Transverse colon (tissue), 3 donors: ENCODE measurements at regions not wholly inside any gene's neighbourhood (a gene's known extent, or its start where the extent isn't known, plus 50 kb on each side); places are given as distances from the start of the nearest gene placed in this dataset.

Experiments
- CTCF ChIP-seq, 5 experiments: fragments of 200-600 bp in 3 of 5; fragments of 450-650 bp in 2 of 5; sonication (generic) in 3 of 5; IDR thresholded peaks; 1 replicate in 2 of 5; 2 replicates in 3 of 5; pipeline ENCODE4 v1.5.1; 2016 to 2017; ENCODE audit warnings: antibody characterized with exemption in 5 of 5, inconsistent platforms in 3 of 5, mild to moderate bottlenecking in 2 of 5, moderate library complexity in 1 of 5
- EP300 ChIP-seq: sonication (generic); formaldehyde crosslinking; IDR thresholded peaks from one replicate; pipeline ENCODE4 v1.6.1; 2017; ENCODE audit warnings: antibody characterized with exemption, low read depth
- POLR2A ChIP-seq: fragments of 450-650 bp; IDR thresholded peaks from one replicate; pipeline ENCODE4 v1.6.1; 2016; ENCODE audit warnings: antibody characterized with exemption, mild to moderate bottlenecking, moderate library complexity

GRCh38 chr1:101139130-101139529, 97.7 kb upstream of the S1PR1 start:
- no peak for TF ChIP-seq POLR2A
- no peak for TF ChIP-seq EP300
- TF ChIP-seq CTCF (IDR thresholded peaks at IDR 0.05): no peak
